ENCODE measurements at regions not wholly inside any gene's neighbourhood (a gene's known extent, or its start where the extent isn't known, plus 50 kb on each side); places are given as distances from the start of the nearest gene placed in this dataset.

DNA sequence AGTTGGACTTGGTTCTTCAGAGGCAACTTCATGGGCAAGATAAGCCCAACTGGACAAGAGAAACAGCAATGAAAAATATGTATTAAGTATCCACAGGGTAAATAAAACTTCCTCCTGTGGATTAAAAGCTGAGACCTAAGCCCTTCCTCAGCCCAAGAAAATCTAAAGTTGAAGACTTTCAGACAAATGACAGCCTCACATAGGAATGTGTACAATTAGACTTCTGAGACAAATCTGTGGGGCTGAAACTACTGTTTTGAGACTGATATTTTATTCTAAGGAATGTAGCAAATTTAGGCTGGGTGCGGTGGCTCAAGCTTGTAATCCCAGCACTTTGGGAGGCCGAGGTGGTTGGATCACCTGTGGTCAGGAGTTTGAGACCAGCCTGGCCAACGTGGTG, 74.2 kb upstream of the IL12A start:
- Mint-ChIP-seq H3K27ac (no peak overlapping the region), H3K4me1 (ENCODE audit: unreplicated experiment) (peaks cover 4% of the 10 kb centered on the region), H3K9me3 (no peaks in the 10 kb centered on the region), H3K27me3 (no peaks in the 10 kb centered on the region), H3K36me3 (no peaks in the 10 kb centered on the region), H3K4me3 (no peak overlapping the region)
- TF ChIP-seq, protein P1, sequence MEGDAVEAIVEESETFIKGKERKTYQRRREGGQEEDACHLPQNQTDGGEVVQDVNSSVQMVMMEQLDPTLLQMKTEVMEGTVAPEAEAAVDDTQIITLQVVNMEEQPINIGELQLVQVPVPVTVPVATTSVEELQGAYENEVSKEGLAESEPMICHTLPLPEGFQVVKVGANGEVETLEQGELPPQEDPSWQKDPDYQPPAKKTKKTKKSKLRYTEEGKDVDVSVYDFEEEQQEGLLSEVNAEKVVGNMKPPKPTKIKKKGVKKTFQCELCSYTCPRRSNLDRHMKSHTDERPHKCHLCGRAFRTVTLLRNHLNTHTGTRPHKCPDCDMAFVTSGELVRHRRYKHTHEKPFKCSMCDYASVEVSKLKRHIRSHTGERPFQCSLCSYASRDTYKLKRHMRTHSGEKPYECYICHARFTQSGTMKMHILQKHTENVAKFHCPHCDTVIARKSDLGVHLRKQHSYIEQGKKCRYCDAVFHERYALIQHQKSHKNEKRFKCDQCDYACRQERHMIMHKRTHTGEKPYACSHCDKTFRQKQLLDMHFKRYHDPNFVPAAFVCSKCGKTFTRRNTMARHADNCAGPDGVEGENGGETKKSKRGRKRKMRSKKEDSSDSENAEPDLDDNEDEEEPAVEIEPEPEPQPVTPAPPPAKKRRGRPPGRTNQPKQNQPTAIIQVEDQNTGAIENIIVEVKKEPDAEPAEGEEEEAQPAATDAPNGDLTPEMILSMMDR (conservative IDR thresholded peaks at IDR 0.05), result no peak
- DNase-seq (ENCODE audit: extremely low spot score, unreplicated experiment), result no peak

DNA sequence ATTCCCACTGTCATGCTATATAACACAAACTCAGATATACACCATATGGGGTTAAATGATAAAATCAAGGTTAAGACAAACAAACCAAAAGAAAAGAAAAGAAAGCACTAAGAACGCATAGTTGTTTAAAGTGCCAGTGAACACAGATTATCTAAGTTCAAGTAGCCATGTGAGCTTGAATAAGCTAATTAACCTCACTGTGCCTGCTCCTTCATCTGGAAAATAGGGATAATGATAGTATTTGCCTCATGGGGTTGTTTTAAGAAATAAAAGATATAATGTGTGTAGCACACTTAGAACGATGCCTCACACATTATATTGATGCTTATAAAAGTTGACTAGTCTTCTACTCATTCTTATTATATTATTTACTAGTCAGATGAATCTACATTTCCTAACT, 72.6 kb upstream of the IL12A start:
- H3K4me1 Mint-ChIP-seq (ENCODE audit: unreplicated experiment), result no peaks in the 10 kb centered on the region
- no peak overlapping the region for H3K4me3 Mint-ChIP-seq
- no peaks in the 10 kb centered on the region for H3K27me3 Mint-ChIP-seq
- TF ChIP-seq, protein P1 (conservative IDR thresholded peaks at IDR 0.05), result no peak
- H3K9me3 Mint-ChIP-seq, result peaks cover 4% of the 10 kb centered on the region
- no peaks in the 10 kb centered on the region for H3K36me3 Mint-ChIP-seq
- no peak overlapping the region for H3K27ac Mint-ChIP-seq
- DNase-seq (ENCODE audit: extremely low spot score, unreplicated experiment), result no peak

DNA sequence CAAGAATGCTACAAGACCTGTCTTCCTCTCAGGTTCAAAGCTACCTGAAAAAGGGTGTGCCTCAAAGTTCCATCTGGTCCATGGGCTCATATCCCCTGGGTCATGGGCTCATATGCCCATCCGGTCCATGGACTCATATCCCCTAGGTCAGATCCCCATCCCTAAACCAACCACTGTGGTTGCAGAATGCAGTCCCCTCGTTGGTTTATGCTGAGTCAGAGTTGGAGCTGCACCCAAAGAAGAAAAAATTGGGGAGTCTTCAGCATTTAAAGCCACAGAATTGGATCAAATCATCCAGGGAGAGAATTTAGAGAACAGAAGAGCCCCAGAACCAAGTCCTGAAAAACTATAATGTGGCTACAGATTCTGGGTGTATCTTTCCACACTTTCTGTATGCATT, 71.5 kb upstream of the IL12A start:
- TF ChIP-seq, protein P1 (conservative IDR thresholded peaks at IDR 0.05), result no peak
- Mint-ChIP-seq H3K36me3 (no peaks in the 10 kb centered on the region), H3K4me3 (no peak overlapping the region), H3K9me3 (peaks cover 4% of the 10 kb centered on the region), H3K27me3 (no peaks in the 10 kb centered on the region), H3K4me1 (ENCODE audit: unreplicated experiment) (no peaks in the 10 kb centered on the region), H3K27ac (no peak overlapping the region)
- DNase-seq (ENCODE audit: extremely low spot score, unreplicated experiment), result no peak

DNA sequence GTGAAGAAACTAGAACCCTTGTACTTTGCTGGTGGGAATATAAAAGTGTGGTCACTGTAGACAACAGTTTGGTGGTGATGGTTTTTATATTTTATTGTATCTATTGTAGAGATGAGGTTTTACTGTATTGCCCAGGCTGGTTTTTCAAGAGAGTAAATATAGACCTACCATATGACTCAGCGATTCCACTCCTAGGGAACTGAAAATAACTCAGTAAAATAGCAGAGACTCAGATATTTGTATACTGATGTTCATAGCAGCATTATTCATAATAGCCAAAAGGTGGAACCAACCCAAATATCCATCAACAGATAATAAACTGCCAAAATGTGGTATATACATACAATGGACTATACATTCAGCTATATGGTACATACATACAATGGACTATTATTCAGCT, 68.8 kb upstream of the IL12A start:
- Mint-ChIP-seq H3K9me3 (peaks cover 4% of the 10 kb centered on the region), H3K27ac (no peak overlapping the region), H3K4me3 (no peak overlapping the region), H3K4me1 (ENCODE audit: unreplicated experiment) (no peaks in the 10 kb centered on the region), H3K27me3 (no peaks in the 10 kb centered on the region), H3K36me3 (no peaks in the 10 kb centered on the region)
- TF ChIP-seq, protein P1 (conservative IDR thresholded peaks at IDR 0.05), result no peak
- no peak for DNase-seq (ENCODE audit: extremely low spot score, unreplicated experiment)

DNA sequence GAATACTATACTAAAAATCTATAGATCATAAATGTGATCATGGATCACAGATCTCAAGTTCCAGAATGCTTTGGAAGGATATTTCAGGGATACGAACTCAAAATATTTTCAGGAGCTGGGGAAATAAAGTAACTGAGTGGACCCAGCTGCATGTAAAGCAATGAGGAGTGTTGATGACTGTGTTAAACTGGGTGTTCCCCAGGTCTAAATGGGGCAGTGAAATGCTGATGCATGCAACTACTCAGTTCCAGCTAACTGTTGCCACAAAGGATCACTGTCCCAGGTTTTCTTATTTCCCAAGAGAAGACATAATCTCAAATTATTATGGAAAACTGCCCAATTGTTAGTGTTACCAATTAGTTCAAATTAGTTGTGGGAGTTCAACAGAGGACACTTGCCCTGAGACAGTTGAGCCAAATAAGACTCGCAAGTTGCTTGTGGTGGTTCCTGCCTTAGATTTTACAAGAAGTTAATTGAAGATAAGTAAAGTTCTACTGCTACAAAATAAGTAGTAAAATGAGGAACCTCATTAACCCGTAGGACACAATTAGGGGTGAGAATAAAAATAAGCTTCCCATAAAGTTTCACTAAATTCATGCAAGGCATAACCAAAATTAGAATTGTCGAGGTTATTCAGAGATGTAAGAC, 66.3 kb upstream of the IL12A start:
- H3K27ac Mint-ChIP-seq, result no peak overlapping the region
- TF ChIP-seq, protein P1 (conservative IDR thresholded peaks at IDR 0.05), result no peak
- no peaks in the 10 kb centered on the region for H3K4me1 Mint-ChIP-seq (ENCODE audit: unreplicated experiment)
- H3K36me3 Mint-ChIP-seq, result no peaks in the 10 kb centered on the region
- no peak for DNase-seq (ENCODE audit: extremely low spot score, unreplicated experiment)
- H3K9me3 Mint-ChIP-seq, result peaks cover 4% of the 10 kb centered on the region
- H3K4me3 Mint-ChIP-seq, result no peak overlapping the region
- H3K27me3 Mint-ChIP-seq, result no peaks in the 10 kb centered on the region
